Trophoblast cell (in vitro differentiated cells and primary cell): ENCODE measurements at regions not wholly inside any gene's neighbourhood (a gene's known extent, or its start where the extent isn't known, plus 50 kb on each side); places are given as distances from the start of the nearest gene placed in this dataset.
"Not testable (repeated sequence)": the region's sequence is repeated elsewhere in the genome, so short reads cannot be mapped to it uniquely, and the experiment has no call there.

ENCODE experiments used
- DNase-seq, 2 donors: peaks; one replicate each; pipeline ENCODE4 v3.0.0-alpha.2; 2016
- H2AFZ ChIP-seq: 2 replicates; pipeline ENCODE4 v1.6.1; 2013; ENCODE audit warnings: low read length, moderate library complexity, mild to moderate bottlenecking; ENCODE audit not compliant: insufficient read depth, poor library complexity
- H2AK5ac ChIP-seq: 2 replicates; pipeline ENCODE4 v1.6.1; 2013; ENCODE audit warnings: mild to moderate bottlenecking, low read length
- H2BK120ac ChIP-seq: 2 replicates; pipeline ENCODE4 v1.6.1; 2013; ENCODE audit warnings: low read length, mild to moderate bottlenecking, moderate library complexity; ENCODE audit not compliant: insufficient read depth, poor library complexity
- H2BK12ac ChIP-seq: 2 replicates; pipeline ENCODE4 v1.6.1; 2013; ENCODE audit warnings: mild to moderate bottlenecking, low read length, moderate library complexity
- H2BK5ac ChIP-seq: 2 replicates; pipeline ENCODE4 v1.6.1; 2013; ENCODE audit warnings: low read length, low read depth, moderate library complexity, mild to moderate bottlenecking; ENCODE audit not compliant: poor library complexity
- H3K14ac ChIP-seq: 2 replicates; pipeline ENCODE4 v1.6.1; 2013; ENCODE audit warnings: mild to moderate bottlenecking, low read length
- H3K18ac ChIP-seq: 2 replicates; pipeline ENCODE4 v1.6.1; 2013; ENCODE audit warnings: mild to moderate bottlenecking, low read length
- H3K23ac ChIP-seq: 2 replicates; pipeline ENCODE4 v1.6.1; 2013; ENCODE audit warnings: low read length
- H3K27ac ChIP-seq: 2 replicates; pipeline ENCODE4 v1.5.1; 2013; ENCODE audit warnings: low read depth, mild to moderate bottlenecking, inconsistent platforms, low read length, moderate library complexity
- H3K27me3 ChIP-seq: 2 replicates; pipeline ENCODE4 v1.6.1; 2013; ENCODE audit warnings: inconsistent platforms, mild to moderate bottlenecking, low read length, moderate library complexity; ENCODE audit not compliant: insufficient read depth
- H3K36me3 ChIP-seq, 2 experiments: 1 replicate in 1 of 2; 2 replicates in 1 of 2; pipeline ENCODE4 v1.6.1; 2013; ENCODE audit warnings: low read length in 2 of 2, mild to moderate bottlenecking in 2 of 2, moderate library complexity in 1 of 2; ENCODE audit not compliant: insufficient read depth in 2 of 2, control insufficient read depth in 1 of 2
- H3K4ac ChIP-seq: 2 replicates; pipeline ENCODE4 v1.6.1; 2013; ENCODE audit warnings: low read depth, mild to moderate bottlenecking, low read length, moderate library complexity
- H3K4me1 ChIP-seq, 2 experiments: 1 replicate in 1 of 2; 2 replicates in 1 of 2; pipeline ENCODE4 v1.6.1; 2013; ENCODE audit warnings: low read length in 2 of 2, mild to moderate bottlenecking in 2 of 2, moderate library complexity in 1 of 2; ENCODE audit not compliant: insufficient read depth in 2 of 2, control insufficient read depth in 1 of 2
- H3K4me2 ChIP-seq: 2 replicates; pipeline ENCODE4 v1.6.1; 2013; ENCODE audit warnings: inconsistent platforms, mild to moderate bottlenecking, low read length, moderate library complexity
- H3K4me3 ChIP-seq: 2 replicates; pipeline ENCODE4 v1.5.1; 2013; ENCODE audit warnings: mild to moderate bottlenecking, low read depth, low read length, inconsistent platforms
- H3K79me1 ChIP-seq: one replicate; pipeline ENCODE4 v1.6.1; 2013; ENCODE audit warnings: low read length
- H3K79me2 ChIP-seq: 2 replicates; pipeline ENCODE4 v1.6.1; 2013; ENCODE audit warnings: low read length, mild to moderate bottlenecking; ENCODE audit not compliant: control insufficient read depth, insufficient read depth, poor library complexity
- H3K9ac ChIP-seq: 2 replicates; pipeline ENCODE4 v1.6.1; 2013; ENCODE audit warnings: mild to moderate bottlenecking, low read length
- H3K9me3 ChIP-seq: 2 replicates; pipeline ENCODE4 v1.6.1; 2013; ENCODE audit warnings: low read depth, mild to moderate bottlenecking, control low read depth, inconsistent platforms, low read length; ENCODE audit not compliant: insufficient read depth
- H4K12ac ChIP-seq: 2 replicates; pipeline ENCODE4 v1.6.1; 2013; ENCODE audit warnings: low read depth, mild to moderate bottlenecking, low read length, moderate library complexity
- H4K8ac ChIP-seq: 2 replicates; pipeline ENCODE4 v1.6.1; 2013; ENCODE audit warnings: low read depth, mild to moderate bottlenecking, low read length, moderate library complexity
- H4K91ac ChIP-seq: one replicate; pipeline ENCODE4 v1.6.1; 2013; ENCODE audit warnings: low read depth, mild to moderate bottlenecking, low read length, moderate library complexity
- WGBS: extraction: QIAGEN DNeasy Blood & Tissue Kit; methylation state at CpG from one replicate; pipeline ENCODE4 v1.1.7; 2013; ENCODE audit warnings: missing lambda C conversion rate; ENCODE audit not compliant: insufficient read length, insufficient coverage; ENCODE audit errors: extremely low coverage; 5-methylcytosine and 5-hydroxymethylcytosine counted together

DNA sequence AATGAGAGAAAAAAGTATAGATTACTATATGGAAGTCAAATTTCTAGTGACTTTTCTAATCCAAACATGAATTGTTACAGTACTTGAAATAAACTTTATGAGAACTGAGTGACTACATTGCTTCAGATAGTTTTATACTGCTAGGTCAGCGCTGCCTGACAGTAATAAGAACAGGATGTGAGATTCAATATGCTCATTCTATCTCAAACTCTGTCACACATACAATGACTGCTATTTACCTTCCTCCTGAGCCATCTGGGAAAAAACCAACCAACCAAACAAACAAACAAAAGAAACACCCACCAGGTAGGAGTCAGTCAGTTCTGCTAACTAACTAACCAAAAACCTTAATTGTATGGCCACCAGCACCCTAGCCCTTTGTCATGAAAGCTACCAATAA, 89.0 kb upstream of the NOTCH2NLA start:
- not testable (repeated sequence) for H3K4me3 ChIP-seq, H2BK5ac ChIP-seq, H3K79me1 ChIP-seq, H2BK120ac ChIP-seq, H3K27me3 ChIP-seq, H2BK12ac ChIP-seq, H4K8ac ChIP-seq, H3K14ac ChIP-seq, H3K4me1 ChIP-seq, H3K4ac ChIP-seq, H3K4me2 ChIP-seq, H2AFZ ChIP-seq, H3K18ac ChIP-seq, H3K27ac ChIP-seq, H3K9me3 ChIP-seq, H2AK5ac ChIP-seq, H3K36me3 ChIP-seq, H3K23ac ChIP-seq, H4K91ac ChIP-seq, H4K12ac ChIP-seq, H3K9ac ChIP-seq, H3K79me2 ChIP-seq
- WGBS = no CpG with 5 or more reads among the region's 1 CpG
- peak in 1 of 2 donors; percentile 0 for DNase-seq

DNA sequence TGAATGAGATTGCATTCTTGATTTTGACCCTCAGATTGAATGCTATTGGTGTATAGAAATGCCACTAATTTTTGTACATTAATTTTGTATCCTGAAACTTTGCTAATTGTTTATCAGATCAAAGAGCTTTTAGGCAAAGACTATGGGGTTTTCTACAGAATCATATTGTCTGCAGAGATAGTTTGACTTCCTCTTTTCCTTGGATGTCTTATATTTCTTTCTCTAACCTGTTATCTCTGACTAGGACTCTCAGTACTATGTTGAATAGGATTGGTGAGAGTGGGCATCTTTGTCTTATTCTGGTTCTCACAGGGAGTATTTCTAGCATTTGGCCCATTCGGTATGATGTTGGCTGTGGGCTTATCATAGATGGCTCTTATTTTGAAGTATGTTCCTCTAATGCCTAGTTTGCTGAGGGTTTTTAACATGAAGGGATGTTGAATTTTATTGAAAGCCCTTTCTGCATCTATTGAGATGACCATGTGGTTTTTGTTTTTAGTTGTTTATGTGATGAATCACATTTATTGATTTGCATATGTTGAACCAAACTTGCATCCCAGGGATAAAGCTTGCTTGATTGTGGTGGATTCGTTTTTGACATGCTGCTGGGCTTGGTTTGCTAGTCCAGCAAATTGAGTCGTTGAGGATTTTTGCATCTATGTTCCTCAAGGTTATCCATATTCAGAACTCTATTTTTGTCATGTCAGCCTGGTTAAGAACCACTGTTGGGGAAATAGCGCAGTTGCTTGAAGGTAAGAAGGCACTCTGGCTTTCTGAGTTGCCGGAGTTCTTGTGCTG, 85.8 kb upstream of the NOTCH2NLA start:
- not testable (repeated sequence) for H2BK12ac ChIP-seq, H3K23ac ChIP-seq, H3K9me3 ChIP-seq, H3K27me3 ChIP-seq, H2BK120ac ChIP-seq, H3K18ac ChIP-seq, H3K4me3 ChIP-seq, DNase-seq, H3K79me1 ChIP-seq, H3K4me1 ChIP-seq, H4K91ac ChIP-seq, H4K8ac ChIP-seq, H3K36me3 ChIP-seq, H2BK5ac ChIP-seq, H3K4ac ChIP-seq, H2AFZ ChIP-seq, H3K79me2 ChIP-seq, H4K12ac ChIP-seq, H3K27ac ChIP-seq, H3K4me2 ChIP-seq, H3K14ac ChIP-seq, H2AK5ac ChIP-seq, H3K9ac ChIP-seq
- WGBS = no CpG with 5 or more reads among the region's 5 CpGs

DNA sequence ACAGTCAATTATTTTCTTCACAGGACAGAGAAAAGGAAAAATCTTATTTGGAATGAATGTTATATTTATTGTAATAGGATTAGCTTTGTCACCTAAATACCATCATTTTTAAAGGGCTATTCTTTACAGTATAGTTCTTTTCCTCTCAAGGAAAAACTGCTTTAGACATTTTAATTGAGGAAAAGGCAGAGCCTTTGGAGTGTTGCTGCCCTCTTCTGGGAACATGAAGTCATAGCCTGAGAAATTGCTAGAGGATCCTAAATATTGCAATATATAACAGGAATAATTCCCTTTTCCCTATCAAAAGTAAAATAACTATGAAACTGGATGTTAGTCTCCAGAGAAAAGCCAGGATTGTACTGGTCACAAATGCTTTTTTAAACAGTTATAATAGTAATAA, 81.8 kb upstream of the NOTCH2NLA start:
- H3K79me1 ChIP-seq, H2AFZ ChIP-seq, H3K4me2 ChIP-seq, H3K4me3 ChIP-seq, H2BK5ac ChIP-seq, H4K12ac ChIP-seq, H3K27me3 ChIP-seq, DNase-seq, H3K4ac ChIP-seq, H3K14ac ChIP-seq, H3K79me2 ChIP-seq, H3K23ac ChIP-seq, H3K18ac ChIP-seq, H2AK5ac ChIP-seq, H3K4me1 ChIP-seq, H3K9me3 ChIP-seq, H3K27ac ChIP-seq, H3K36me3 ChIP-seq, H2BK120ac ChIP-seq, H2BK12ac ChIP-seq, H3K9ac ChIP-seq, H4K91ac ChIP-seq, H4K8ac ChIP-seq: not testable (repeated sequence)

GRCh38 chr1:146309427-146309826, 80.6 kb upstream of the NOTCH2NLA start:
- not testable (repeated sequence) for H3K79me2 ChIP-seq, H2BK5ac ChIP-seq, H2BK12ac ChIP-seq, H3K4ac ChIP-seq, H3K27me3 ChIP-seq, H3K23ac ChIP-seq, H4K12ac ChIP-seq, H2AK5ac ChIP-seq, H3K27ac ChIP-seq, H3K14ac ChIP-seq, H2AFZ ChIP-seq, H4K8ac ChIP-seq, H3K4me2 ChIP-seq, H4K91ac ChIP-seq, H3K9ac ChIP-seq, H2BK120ac ChIP-seq, H3K9me3 ChIP-seq, H3K79me1 ChIP-seq, DNase-seq, H3K4me3 ChIP-seq, H3K4me1 ChIP-seq, H3K18ac ChIP-seq, H3K36me3 ChIP-seq
- WGBS = no CpG with 5 or more reads among the region's 1 CpG
